RPMI7951 (cell line): ENCODE measurements at regions not wholly inside any gene's neighbourhood (a gene's known extent, or its start where the extent isn't known, plus 50 kb on each side); places are given as distances from the start of the nearest gene placed in this dataset.

ENCODE experiments used
- DNase-seq: peaks from one replicate; pipeline ENCODE4 v3.0.0-alpha.2; 2012; ENCODE audit warnings: low read depth

- DNase-seq, result no peak
Observed at GRCh38 chr2:4369826-4370419, 666.5 kb downstream of the DCDC2C start.

GRCh38 chr2:4370422-4371090, 667.2 kb downstream of the DCDC2C start:
- no peak for DNase-seq

- no peak for DNase-seq
Observed at GRCh38 chr2:4381049-4381448, 677.7 kb downstream of the DCDC2C start.

- no peak for DNase-seq
Observed at GRCh38 chr2:4381773-4382172, 678.4 kb downstream of the DCDC2C start.

- DNase-seq, result no peak
Observed at GRCh38 chr2:4391013-4391412, 687.6 kb downstream of the DCDC2C start.

- no peak for DNase-seq
Observed at GRCh38 chr2:4404363-4404762, 701.0 kb downstream of the DCDC2C start.

GRCh38 chr2:4408321-4408720, 704.9 kb downstream of the DCDC2C start:
- DNase-seq, result no peak

GRCh38 chr2:4412637-4413187, 709.3 kb downstream of the DCDC2C start:
- no peak for DNase-seq

- DNase-seq, result no peak
Observed at GRCh38 chr2:4415171-4415570, 711.8 kb downstream of the DCDC2C start.

GRCh38 chr2:4415810-4416413, 712.5 kb downstream of the DCDC2C start:
- DNase-seq, result no peak

- no peak for DNase-seq
Observed at GRCh38 chr2:4416431-4416830, 713.1 kb downstream of the DCDC2C start.

- DNase-seq, result no peak
Observed at GRCh38 chr2:4417771-4418170, 714.4 kb downstream of the DCDC2C start.

- DNase-seq, result no peak
Observed at GRCh38 chr2:4420032-4420431, 716.7 kb downstream of the DCDC2C start.

- DNase-seq, result no peak
Observed at GRCh38 chr2:4424153-4424552, 720.8 kb downstream of the DCDC2C start.

- DNase-seq, result no peak
Observed at GRCh38 chr2:4427083-4427482, 723.7 kb downstream of the DCDC2C start.

- no peak for DNase-seq
Observed at GRCh38 chr2:4445821-4446220, 742.4 kb downstream of the DCDC2C start.

GRCh38 chr2:4454907-4455306, 751.5 kb downstream of the DCDC2C start:
- no peak for DNase-seq

GRCh38 chr2:4455486-4456155, 752.2 kb downstream of the DCDC2C start:
- DNase-seq, result no peak

- DNase-seq, result no peak
Observed at GRCh38 chr2:4464634-4465266, 761.4 kb downstream of the DCDC2C start.

GRCh38 chr2:4465671-4466070, 762.3 kb downstream of the DCDC2C start:
- no peak for DNase-seq

- no peak for DNase-seq
Observed at GRCh38 chr2:4475618-4476017, 772.2 kb downstream of the DCDC2C start.

- DNase-seq, result no peak
Observed at GRCh38 chr2:4483050-4483449, 779.7 kb downstream of the DCDC2C start.
